ENCODE measurements at regions not wholly inside any gene's neighbourhood (a gene's known extent, or its start where the extent isn't known, plus 50 kb on each side); places are given as distances from the start of the nearest gene placed in this dataset.

DNA sequence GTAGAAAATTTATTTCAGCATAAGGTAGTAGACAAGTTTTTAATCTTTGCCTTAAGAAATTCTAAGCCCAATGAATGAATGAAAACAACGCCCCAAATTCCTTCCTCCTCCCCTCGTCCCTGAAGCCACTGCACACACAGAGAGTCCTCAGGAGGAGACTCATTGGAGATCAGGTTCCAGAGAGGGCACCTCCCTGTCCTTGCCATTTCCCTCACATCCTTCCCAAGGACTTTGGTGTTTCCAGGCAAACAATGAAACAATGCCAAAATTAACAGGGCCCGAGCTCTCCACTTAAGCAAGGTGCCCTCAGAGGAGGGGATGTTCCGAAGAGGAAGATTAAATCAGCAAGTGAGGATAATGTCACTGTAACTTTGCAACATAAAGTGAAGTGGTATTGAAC lies 240.7 kb downstream of the DCDC2C start:
- no peak for TF ChIP-seq CTCF (IDR thresholded peaks at IDR 0.05; ENCODE audit: unreplicated experiment)
- intact Hi-C loops (cut with micrococcal nuclease) = no loop called here
- no peak for DNase-seq (ENCODE audit: unreplicated experiment)
- POLR2A ChIA-PET = no interaction called here
- Mint-ChIP-seq H3K36me3 (ENCODE audit: insufficient read depth, unreplicated experiment) (no peaks in the 10 kb centered on the region), H3K4me1 (ENCODE audit: insufficient read depth, unreplicated experiment) (no peaks in the 10 kb centered on the region), H3K9me3 (ENCODE audit: unreplicated experiment) (no peaks in the 10 kb centered on the region), H3K27me3 (ENCODE audit: insufficient read depth, unreplicated experiment) (no peaks in the 10 kb centered on the region), H3K27ac (ENCODE audit: low read depth, unreplicated experiment) (no peak overlapping the region), H3K4me3 (ENCODE audit: unreplicated experiment) (no peak overlapping the region)
- no TSS peak for BruUV-seq (replicated peaks)
- CTCF ChIA-PET = interaction anchor here (1.2 to 1.9 kb wide), 2 partner anchors 14 to 216 kb away, joined by 3 to 6 read pairs; no protein-coding TSS in a partner anchor

DNA sequence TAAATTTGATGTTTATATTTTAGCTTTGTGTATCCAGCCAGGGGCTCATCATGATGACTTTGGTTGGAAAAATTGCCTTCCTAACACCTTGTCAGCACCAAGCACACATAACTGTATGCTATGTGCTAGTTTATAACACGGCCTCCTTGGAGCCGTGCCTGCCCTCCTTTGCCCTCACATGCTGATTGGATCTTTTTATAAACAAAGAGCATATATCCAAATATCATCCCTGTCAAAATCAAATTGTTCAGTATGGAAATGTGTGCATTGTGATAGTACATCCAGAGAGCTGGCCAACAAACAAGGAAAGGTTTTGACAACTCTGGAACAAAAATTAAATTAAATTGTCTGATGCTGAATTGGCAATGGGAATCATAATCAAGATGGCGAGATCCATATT lies 241.5 kb downstream of the DCDC2C start:
- TF ChIP-seq CTCF (IDR thresholded peaks at IDR 0.05; ENCODE audit: unreplicated experiment) = no peak

DNA sequence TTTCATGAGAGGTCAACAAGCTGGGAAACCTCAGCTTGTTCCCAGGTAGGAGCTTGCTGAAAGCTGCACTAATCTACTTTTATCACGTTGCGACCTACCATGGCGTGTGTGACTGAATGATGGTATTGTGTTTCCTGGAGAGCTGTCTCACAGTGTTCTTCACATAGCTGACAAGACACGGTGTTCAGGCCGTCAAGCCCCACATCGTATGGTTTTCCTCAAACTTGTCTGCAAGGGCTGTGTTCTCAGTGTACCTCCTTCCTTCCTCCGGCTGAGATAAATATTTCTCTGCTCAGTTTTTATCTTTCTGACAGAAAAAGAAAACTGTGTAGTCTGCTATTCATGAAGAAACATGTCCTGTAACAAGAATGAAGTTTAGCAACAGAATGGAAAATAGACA lies 244.8 kb downstream of the DCDC2C start:
- no TSS peak for BruUV-seq (replicated peaks)
- no peak for DNase-seq (ENCODE audit: unreplicated experiment)
- no peak for TF ChIP-seq CTCF (IDR thresholded peaks at IDR 0.05; ENCODE audit: unreplicated experiment)
- intact Hi-C loops (cut with micrococcal nuclease) = no loop called here
- no peak overlapping the region for H3K27ac Mint-ChIP-seq (ENCODE audit: low read depth, unreplicated experiment)
- H3K27me3 Mint-ChIP-seq (ENCODE audit: insufficient read depth, unreplicated experiment) = no peaks in the 10 kb centered on the region
- ChIA-PET CTCF (interaction anchor here (0.6 to 1.1 kb wide), 3 partner anchors 11 to 256 kb away, joined by 3 to 5 read pairs (median 3); no protein-coding TSS in a partner anchor), POLR2A (no interaction called here)
- H3K4me1 Mint-ChIP-seq (ENCODE audit: insufficient read depth, unreplicated experiment) = no peaks in the 10 kb centered on the region
- H3K9me3 Mint-ChIP-seq (ENCODE audit: unreplicated experiment) = no peaks in the 10 kb centered on the region
- no peaks in the 10 kb centered on the region for H3K36me3 Mint-ChIP-seq (ENCODE audit: insufficient read depth, unreplicated experiment)
- H3K4me3 Mint-ChIP-seq (ENCODE audit: unreplicated experiment) = no peak overlapping the region

More for the DNA sequence above, 241.5 kb downstream of the DCDC2C start:
- no peak for DNase-seq (ENCODE audit: unreplicated experiment)
- ChIA-PET CTCF (interaction anchor here (1.2 to 1.9 kb wide), 2 partner anchors 14 to 216 kb away, joined by 3 to 6 read pairs; no protein-coding TSS in a partner anchor), POLR2A (interaction anchor here (0.6 kb wide), 1 partner anchor 482 kb away, joined by 3 read pairs; no protein-coding TSS in a partner anchor)
- no peaks in the 10 kb centered on the region for H3K4me1 Mint-ChIP-seq (ENCODE audit: insufficient read depth, unreplicated experiment)
- no peak overlapping the region for H3K4me3 Mint-ChIP-seq (ENCODE audit: unreplicated experiment)
- intact Hi-C loops (cut with micrococcal nuclease) = no loop called here
- BruUV-seq (replicated peaks) = no TSS peak
- no peaks in the 10 kb centered on the region for H3K27me3 Mint-ChIP-seq (ENCODE audit: insufficient read depth, unreplicated experiment)
- H3K27ac Mint-ChIP-seq (ENCODE audit: low read depth, unreplicated experiment) = no peak overlapping the region
- no peaks in the 10 kb centered on the region for H3K36me3 Mint-ChIP-seq (ENCODE audit: insufficient read depth, unreplicated experiment)
- no peaks in the 10 kb centered on the region for H3K9me3 Mint-ChIP-seq (ENCODE audit: unreplicated experiment)

- no TSS peak for BruUV-seq (replicated peaks)
- H3K36me3 Mint-ChIP-seq (ENCODE audit: insufficient read depth, unreplicated experiment) = no peaks in the 10 kb centered on the region
- no peaks in the 10 kb centered on the region for H3K9me3 Mint-ChIP-seq (ENCODE audit: unreplicated experiment)
- DNase-seq (ENCODE audit: unreplicated experiment) = no peak
- intact Hi-C loops (cut with micrococcal nuclease) = no loop called here
- H3K4me1 Mint-ChIP-seq (ENCODE audit: insufficient read depth, unreplicated experiment) = no peaks in the 10 kb centered on the region
- ChIA-PET POLR2A (no interaction called here), CTCF (no interaction called here)
- no peak overlapping the region for H3K27ac Mint-ChIP-seq (ENCODE audit: low read depth, unreplicated experiment)
- no peaks in the 10 kb centered on the region for H3K27me3 Mint-ChIP-seq (ENCODE audit: insufficient read depth, unreplicated experiment)
- TF ChIP-seq CTCF (IDR thresholded peaks at IDR 0.05; ENCODE audit: unreplicated experiment) = no peak
- no peak overlapping the region for H3K4me3 Mint-ChIP-seq (ENCODE audit: unreplicated experiment)
Observed at GRCh38 chr2:3951131-3951954, 248.0 kb downstream of the DCDC2C start.
